Inflammatory macrophage treated with lipopolysaccharide for 4 hours (primary cell): ENCODE measurements at regions not wholly inside any gene's neighbourhood (a gene's known extent, or its start where the extent isn't known, plus 50 kb on each side); places are given as distances from the start of the nearest gene placed in this dataset.

Source experiments
- DNase-seq: peaks from one replicate; pipeline ENCODE4 v3.0.0-alpha.2; 2020

DNA sequence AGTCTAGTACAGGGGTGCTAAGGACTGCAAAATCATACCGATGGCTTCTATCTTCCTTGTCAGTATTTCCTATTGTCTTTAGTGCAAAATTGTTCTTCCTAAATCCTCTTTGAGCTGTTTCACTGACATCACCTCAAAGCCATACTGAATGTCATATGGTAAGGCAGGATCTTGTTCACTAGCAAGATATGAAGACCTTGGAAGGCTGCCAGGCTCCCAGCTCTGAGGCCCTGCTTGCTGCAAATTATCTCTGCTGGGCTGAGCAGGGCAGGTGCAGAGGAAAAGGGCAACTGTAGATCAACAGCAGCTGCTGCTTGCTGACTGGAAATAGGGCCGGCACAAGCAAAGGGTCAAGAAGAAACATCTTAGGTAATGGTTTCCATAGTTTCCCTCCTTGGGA is 58.2 kb downstream of the PMAIP1 start:
- no peak for DNase-seq

DNA sequence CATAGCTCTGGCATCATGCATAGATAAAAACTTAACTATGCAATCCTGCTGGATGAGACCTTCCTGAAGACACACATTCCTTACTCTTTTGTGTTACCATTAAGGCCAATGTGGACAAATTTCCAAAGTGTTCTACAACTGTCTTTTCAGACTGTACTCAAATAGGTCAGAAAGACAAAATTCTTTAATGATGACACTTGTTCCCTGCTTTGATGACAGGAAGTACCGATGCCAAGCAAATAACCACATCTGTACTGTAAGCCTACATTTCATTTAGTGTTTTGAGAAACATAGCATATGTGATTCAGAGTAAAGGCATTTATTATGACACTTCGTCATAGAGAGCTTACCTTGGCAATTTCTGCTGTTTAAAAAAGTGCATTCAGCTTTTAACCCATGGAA is 55.0 kb downstream of the PMAIP1 start:
- DNase-seq = no peak

DNA sequence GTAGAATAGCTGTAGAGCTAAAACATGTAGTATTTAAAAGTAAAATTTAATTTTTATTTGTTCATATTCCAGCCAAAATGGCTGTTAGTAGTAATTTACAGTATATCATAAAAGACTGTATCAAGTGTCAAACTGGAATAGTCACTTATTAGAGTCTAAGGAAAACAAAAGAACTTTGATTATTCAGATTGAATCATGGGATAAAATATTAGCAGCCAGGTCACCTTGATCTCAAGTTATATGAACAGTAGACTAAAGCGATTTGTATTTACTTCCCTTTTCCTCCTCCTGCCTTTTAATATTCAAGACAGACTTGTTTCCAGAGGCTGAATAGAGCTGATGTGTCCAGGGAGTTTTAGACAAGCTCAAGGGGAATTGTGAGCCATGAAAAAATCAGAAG is 54.4 kb downstream of the PMAIP1 start:
- DNase-seq = no peak
